Stimulated activated CD4-positive, alpha-beta T cell treated with anti-CD3 and anti-CD28 coated beads, Interleukin-1b, Interleukin-23, amount 100 ng/mL, for 48 hours (primary cell): ENCODE measurements at regions not wholly inside any gene's neighbourhood (a gene's known extent, or its start where the extent isn't known, plus 50 kb on each side); places are given as distances from the start of the nearest gene placed in this dataset.
"Not testable (repeated sequence)": the region's sequence is repeated elsewhere in the genome, so short reads cannot be mapped to it uniquely, and the experiment has no call there.

Experiments used
- DNase-seq: peaks from one replicate; pipeline ENCODE4 v3.0.0-alpha.2; 2020

DNA sequence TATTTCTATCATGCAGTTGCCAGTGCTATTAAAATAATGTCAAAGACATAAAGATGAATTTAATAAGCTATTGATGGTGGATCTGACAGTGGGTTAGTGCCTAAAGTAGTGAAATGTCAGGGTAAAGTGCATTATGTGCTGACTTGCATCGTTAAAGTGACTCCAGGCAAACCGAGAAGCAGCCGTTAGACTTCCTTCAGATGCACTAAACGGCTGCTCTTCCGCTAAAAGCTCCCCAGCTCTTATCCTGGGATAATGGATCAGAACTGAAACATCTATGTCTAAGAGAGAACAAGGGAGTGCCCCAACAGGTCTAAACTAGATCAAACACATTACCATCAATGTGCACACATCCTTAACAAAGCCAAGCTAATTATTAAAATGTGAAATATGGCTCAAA lies 468.2 kb downstream of the NTRK2 start:
- DNase-seq: no peak

- DNase-seq: no peak
Observed at GRCh38 chr9:85136987-85137386, 467.5 kb downstream of the NTRK2 start.

DNA sequence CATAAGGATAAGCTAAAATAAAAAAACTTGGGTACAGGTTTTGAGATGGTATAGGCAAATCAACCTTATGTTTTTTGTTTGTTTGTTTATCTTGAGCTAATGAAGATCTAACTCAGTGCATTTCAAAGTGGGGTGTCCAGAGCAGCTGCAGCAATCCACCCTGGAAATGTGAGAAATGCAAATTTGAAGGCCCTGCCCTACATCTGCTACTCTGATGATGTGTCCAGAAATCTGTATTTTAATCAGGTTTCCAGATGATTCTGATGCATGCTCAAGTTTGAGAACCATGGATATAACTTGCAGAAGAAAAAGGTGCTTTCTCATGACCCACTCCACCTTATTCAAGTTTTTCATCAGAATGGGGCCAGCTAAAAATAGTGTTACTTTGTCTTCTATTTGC lies 467.0 kb downstream of the NTRK2 start:
- no peak for DNase-seq

GRCh38 chr9:85130764-85131163 lies 461.2 kb downstream of the NTRK2 start:
- no peak for DNase-seq

DNA sequence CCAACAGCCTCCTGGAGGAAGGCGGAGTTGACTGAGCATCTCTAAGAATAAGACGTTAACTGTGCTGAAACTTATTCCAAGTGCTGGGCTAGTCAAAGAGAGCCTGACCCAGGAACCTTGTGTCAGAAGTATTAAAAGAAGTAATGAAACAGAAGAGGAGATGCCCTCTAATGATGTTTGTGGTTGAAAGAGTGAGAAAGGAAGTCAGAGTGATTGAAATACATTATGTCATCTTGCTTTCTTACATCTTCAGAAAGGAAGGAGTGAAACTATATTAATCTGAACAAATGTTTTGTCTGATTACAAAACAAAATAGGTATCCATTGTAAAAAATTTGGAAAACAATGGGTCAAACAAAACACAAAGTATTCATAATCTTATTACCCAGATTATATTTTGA lies 460.7 kb downstream of the NTRK2 start:
- no peak for DNase-seq

DNA sequence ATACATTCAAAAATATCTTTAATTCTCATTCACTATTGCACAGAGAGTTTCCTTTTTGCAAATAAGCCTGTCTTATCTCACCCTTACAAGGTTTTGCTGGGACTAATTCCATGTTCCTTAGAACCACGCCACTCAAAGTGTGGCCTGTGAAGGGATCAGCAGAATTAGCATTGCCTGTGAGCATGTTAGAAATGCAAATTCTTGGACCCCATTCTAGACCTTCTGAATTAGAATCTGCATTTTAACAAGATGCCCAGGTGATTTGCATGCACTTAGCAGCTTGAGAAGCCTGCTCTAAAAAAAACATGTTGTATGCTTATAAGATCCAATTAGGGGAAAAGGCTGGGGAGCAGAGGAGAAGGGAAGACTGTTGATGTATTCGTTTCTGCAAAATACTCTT lies 460.0 kb downstream of the NTRK2 start:
- DNase-seq: no peak

- no peak for DNase-seq
Observed at GRCh38 chr9:85118990-85119755, 449.6 kb downstream of the NTRK2 start.

GRCh38 chr9:85117831-85118230 lies 448.3 kb downstream of the NTRK2 start:
- no peak for DNase-seq

- DNase-seq: no peak
Observed at GRCh38 chr9:85115473-85115872, 445.9 kb downstream of the NTRK2 start.

- no peak for DNase-seq
Observed at GRCh38 chr9:85114799-85115198, 445.3 kb downstream of the NTRK2 start.

GRCh38 chr9:85112933-85113418 lies 443.4 kb downstream of the NTRK2 start:
- no peak for DNase-seq

DNA sequence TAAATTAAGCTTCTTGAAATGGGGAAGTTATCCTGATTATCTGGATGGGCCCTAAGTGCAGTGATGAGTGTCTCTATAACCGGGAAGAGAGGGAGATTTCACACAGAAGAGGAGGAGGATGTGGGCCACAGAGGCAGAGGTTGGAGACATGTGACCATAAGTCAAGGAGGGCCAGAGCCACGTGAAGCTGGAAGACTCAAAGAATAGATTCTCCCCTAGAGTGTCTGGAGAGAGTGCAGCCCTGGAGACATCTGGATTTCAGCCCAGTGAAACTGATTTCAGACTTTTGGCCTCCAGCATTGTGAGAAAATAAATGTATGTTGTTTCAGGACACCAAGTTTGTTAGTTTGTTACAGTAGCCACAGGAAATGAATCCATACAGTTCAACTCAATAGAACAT lies 442.9 kb downstream of the NTRK2 start:
- DNase-seq: no peak

DNA sequence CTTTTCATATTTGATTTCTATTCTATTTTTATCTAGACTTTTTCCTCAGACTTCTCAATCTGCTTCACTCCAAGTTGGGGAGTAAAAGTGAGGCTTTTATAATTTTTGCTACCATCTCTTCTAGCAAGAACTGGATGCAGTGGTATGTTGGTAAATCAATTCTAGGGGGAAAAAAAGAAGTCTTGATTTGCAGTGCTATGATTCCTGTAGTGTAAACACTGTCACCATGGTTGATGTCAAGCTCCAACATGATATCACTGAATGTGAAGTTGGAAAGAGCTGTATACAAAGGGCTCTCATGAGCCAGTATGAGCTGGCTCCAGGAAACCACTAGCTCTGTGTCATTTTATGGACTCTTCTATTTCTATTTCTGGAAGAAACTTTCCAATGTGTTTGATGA lies 439.2 kb downstream of the NTRK2 start:
- DNase-seq: no peak

GRCh38 chr9:85108229-85108628 lies 438.7 kb downstream of the NTRK2 start:
- DNase-seq: no peak

DNA sequence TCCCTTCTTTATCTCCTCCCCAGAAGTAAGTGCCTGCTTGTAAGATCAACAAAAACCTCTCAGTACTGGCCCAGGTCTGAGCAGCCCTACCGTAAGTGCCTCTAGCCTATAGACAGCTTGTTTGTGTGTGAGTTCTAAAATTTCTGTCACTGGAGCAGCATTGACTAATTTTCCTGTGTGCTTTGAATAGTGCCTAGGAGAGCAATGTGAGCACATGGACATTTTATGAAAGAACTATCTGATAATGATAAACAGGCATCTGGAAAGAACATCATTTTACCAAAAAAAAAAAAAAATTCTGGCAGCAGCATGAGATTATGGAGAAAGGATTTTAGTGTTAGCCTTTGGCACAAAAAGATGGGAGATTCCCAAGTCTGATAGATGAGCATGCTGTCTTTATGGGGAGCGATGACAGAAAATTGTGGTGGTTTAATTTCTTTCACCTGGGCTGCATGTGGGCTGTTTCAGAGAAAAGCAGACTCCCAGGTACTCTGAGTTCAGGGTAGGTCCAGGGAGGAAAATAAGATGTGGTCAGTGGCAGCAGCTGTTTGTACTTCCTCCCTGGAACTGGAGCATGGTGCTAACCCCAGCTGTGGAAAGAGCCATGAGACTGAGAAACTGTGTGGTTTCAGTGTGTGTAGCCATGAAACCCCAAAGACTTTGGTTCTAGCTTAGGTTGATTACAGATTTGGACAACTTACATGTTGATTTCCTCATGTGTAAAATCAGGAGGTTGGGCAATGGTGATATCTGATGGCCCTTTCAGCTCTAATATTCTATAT lies 419.9 kb downstream of the NTRK2 start:
- DNase-seq: no peak

- no peak for DNase-seq
Observed at GRCh38 chr9:85081963-85082362, 412.4 kb downstream of the NTRK2 start.

DNA sequence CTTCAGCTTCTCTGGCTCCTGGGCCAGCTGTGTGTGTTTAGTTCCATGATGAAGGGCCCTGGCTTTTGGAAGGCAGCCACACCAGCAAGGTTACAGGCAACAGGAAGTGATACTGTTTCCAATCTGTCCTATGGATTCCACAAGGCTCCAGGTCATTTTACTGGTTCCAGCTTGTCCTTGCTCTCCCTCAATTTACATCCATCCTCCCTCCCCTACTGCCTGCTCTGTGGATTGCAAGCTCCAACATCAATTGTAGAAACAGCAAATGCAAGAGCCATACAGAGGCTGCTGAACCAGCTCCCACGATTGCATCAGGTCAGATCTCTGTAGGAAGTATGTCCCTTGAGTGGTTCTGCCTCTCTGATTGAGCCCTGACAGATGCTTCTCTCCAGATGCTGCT lies 409.8 kb downstream of the NTRK2 start:
- no peak for DNase-seq

DNA sequence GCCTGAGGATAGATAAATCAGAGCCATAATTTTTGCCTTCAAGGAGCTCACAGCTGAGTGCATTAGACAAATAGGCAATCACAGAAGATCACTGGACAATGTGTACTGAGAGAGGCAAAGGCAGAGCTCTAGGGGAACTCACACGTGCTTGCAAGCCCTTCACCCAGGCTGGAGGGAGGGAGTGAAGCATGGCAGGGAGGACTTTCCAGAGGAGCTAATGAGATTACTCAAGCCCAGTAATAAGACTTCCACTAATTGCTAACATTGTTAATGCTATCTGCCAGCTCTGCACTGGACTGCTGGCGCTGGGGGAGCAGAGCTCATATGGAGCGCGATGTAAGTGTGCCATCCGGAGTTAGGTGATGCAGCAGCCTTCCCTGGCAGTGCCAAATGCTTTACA lies 408.4 kb downstream of the NTRK2 start:
- no peak for DNase-seq

GRCh38 chr9:85077146-85077545 lies 407.6 kb downstream of the NTRK2 start:
- not testable (repeated sequence) for DNase-seq
